ENCODE measurements at regions not wholly inside any gene's neighbourhood (a gene's known extent, or its start where the extent isn't known, plus 50 kb on each side); places are given as distances from the start of the nearest gene placed in this dataset.
A peak's percentile ranks its signal among the peaks of the same experiment; 100 is the strongest.

- Mint-ChIP-seq H3K27ac (no peak overlapping the region), H3K27me3 (ENCODE audit: low read depth in 3 of 3) (no peaks in the 10 kb centered on the region), H3K9me3 (no peaks in the 10 kb centered on the region), H3K36me3 (peaks cover 0 to 10% (median 0%) of the 10 kb centered on the region in 3 donors), H3K4me3 (no peak overlapping the region), H3K4me1 (no peaks in the 10 kb centered on the region)
- DNase-seq = no peak
Measured at GRCh38 chr6:26149240-26149639, 62.0 kb downstream of the HFE start.

- DNase-seq = no peak
- Mint-ChIP-seq H3K4me3 (no peak overlapping the region), H3K36me3 (peaks cover 0 to 5% (median 0%) of the 10 kb centered on the region in 3 donors), H3K9me3 (no peaks in the 10 kb centered on the region), H3K27me3 (ENCODE audit: low read depth in 3 of 3) (peaks cover 17 to 22% (median 17%) of the 10 kb centered on the region in 3 donors), H3K27ac (no peak overlapping the region), H3K4me1 (peaks cover 21 to 23% of the 10 kb centered on the region in 2 donors)
Measured at GRCh38 chr6:26152226-26153101, 65.2 kb downstream of the HFE start.

DNA sequence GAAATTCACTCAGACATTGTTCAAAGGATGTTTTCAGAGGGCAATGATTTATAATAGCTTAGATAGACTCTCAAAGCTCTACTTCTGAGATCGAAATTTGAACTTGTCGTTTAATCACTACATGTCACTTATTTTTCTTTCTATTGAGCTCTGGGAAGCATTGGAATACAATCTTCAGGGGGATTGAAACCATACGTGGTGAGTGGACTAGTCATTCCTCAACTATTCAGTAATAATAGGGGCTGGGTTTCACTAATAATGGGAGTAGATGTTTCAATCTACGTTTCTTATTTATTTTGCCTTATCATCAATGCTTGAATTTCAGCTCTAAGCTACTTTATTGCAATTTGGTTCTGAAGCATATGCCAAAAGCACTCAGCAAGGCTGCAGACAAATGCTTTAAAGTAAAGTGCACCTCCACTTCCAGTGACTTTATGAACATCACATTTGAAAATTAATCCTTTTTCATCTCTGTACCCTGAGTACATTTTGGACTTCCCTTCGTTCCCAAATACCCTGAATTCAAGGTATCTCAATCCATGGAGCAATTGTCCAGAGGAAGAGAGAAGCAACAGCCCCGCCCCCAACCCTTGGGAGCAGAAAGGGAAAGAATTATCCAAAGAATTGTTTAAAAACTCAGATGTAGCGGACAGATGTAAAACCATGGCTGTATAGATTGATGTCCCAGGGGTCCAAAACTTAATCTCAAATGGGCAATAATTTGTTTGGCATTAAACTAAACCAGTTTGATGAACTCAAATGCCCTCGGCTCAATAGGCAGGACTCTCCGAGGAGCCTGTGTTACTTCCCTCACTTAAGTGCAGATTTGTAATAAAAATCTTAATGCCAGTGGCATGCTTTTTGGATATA lies 68.1 kb downstream of the HFE start:
- Mint-ChIP-seq H3K9me3 (no peaks in the 10 kb centered on the region), H3K27ac (peak overlapping the region; percentile 92 to 100 (median 96)), H3K27me3 (ENCODE audit: low read depth in 3 of 3) (peaks cover 28 to 41% (median 31%) of the 10 kb centered on the region in 3 donors), H3K36me3 (no peaks in the 10 kb centered on the region), H3K4me3 (peak overlapping the region; percentile 94 to 100 (median 97)), H3K4me1 (peaks cover 35 to 43% of the 10 kb centered on the region in 2 donors)
- no peak for DNase-seq

GRCh38 chr6:26156105-26156849 lies 69.0 kb downstream of the HFE start:
- peaks cover 38 to 50% of the 10 kb centered on the region in 2 donors for H3K4me1 Mint-ChIP-seq
- H3K9me3 Mint-ChIP-seq = no peaks in the 10 kb centered on the region
- H3K4me3 Mint-ChIP-seq = peak overlapping the region; percentile 94 to 100 (median 97)
- peaks cover 28 to 41% (median 31%) of the 10 kb centered on the region in 3 donors for H3K27me3 Mint-ChIP-seq (ENCODE audit: low read depth in 3 of 3)
- no peaks in the 10 kb centered on the region for H3K36me3 Mint-ChIP-seq
- DNase-seq = peak; percentile 86 to 91 (median 89)
- H3K27ac Mint-ChIP-seq = peak overlapping the region; percentile 92 to 100 (median 96)

- Mint-ChIP-seq H3K9me3 (no peaks in the 10 kb centered on the region), H3K27me3 (ENCODE audit: low read depth in 3 of 3) (peaks cover 28 to 41% (median 31%) of the 10 kb centered on the region in 3 donors), H3K4me1 (peaks cover 40 to 53% of the 10 kb centered on the region in 2 donors), H3K4me3 (peak overlapping the region; percentile 94 to 100 (median 97)), H3K27ac (peak overlapping the region; percentile 92 to 100 (median 96)), H3K36me3 (no peaks in the 10 kb centered on the region)
- DNase-seq = peak in 2 of 3 donors; percentile 65
Measured at GRCh38 chr6:26156850-26157250, 69.6 kb downstream of the HFE start.

DNA sequence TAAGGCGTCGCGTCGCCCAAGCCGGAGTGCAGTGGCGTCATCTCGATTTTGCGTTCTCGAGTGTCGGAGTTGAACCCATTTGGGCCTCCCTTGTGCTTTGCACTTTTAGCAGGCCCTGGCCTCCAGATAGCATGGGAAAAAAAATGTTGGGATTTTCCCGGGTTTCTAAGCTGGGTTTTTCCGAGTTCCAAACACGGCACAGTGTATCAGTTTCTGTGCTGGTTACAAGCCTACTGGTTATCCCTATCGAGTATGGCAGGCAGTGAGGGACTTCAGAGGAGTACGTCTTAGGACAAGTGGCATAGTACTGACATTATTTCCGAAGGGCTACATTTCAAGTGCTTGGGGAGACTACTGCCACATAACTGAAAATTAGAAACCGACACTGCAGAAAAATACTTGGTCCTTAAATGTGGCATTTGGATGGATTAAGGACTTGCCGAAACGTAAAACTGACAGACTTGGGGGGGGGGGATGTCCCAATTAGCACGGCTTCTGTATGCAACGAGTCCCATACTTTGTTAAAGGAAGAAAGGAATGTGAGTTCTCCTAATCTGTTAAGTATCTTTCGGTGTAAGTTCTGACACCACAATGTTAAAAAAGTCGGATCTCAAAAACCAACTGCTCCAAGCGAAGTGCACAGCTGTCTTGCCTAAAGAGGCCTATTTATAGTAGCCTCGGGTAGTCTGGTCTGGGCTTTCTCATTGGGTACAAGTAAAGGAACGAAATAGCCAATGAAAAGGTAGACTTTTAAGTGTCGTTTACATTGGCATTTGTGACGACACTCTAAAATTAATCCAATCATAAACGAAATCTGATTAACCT lies 70.2 kb downstream of the HFE start:
- no peaks in the 10 kb centered on the region for H3K36me3 Mint-ChIP-seq
- H3K27ac Mint-ChIP-seq = peak overlapping the region; percentile 92 to 100 (median 96)
- peaks cover 40 to 53% of the 10 kb centered on the region in 2 donors for H3K4me1 Mint-ChIP-seq
- H3K27me3 Mint-ChIP-seq (ENCODE audit: low read depth in 3 of 3) = peaks cover 28 to 41% (median 31%) of the 10 kb centered on the region in 3 donors
- no peaks in the 10 kb centered on the region for H3K9me3 Mint-ChIP-seq
- H3K4me3 Mint-ChIP-seq = peak overlapping the region; percentile 94 to 100 (median 97)
- peak in 2 of 3 donors; percentile 89 to 93 for DNase-seq

DNA sequence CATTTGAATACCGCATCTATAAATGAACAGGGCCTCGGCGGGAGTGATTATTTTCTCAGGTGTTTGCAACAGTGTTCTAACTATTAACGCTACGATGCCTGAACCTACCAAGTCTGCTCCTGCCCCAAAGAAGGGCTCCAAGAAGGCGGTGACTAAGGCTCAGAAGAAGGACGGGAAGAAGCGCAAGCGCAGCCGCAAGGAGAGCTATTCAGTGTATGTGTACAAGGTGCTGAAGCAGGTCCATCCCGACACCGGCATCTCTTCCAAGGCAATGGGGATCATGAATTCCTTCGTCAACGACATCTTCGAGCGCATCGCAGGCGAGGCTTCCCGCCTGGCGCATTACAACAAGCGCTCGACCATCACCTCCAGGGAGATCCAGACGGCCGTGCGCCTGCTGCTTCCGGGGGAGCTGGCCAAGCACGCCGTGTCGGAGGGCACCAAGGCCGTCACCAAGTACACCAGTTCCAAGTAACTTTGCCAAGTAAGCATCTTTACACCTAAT lies 70.9 kb downstream of the HFE start:
- no peaks in the 10 kb centered on the region for H3K9me3 Mint-ChIP-seq
- peak in 1 of 3 donors; percentile 94 for DNase-seq
- peak overlapping the region; percentile 94 to 100 (median 97) for H3K4me3 Mint-ChIP-seq
- peaks cover 28 to 41% (median 31%) of the 10 kb centered on the region in 3 donors for H3K27me3 Mint-ChIP-seq (ENCODE audit: low read depth in 3 of 3)
- H3K4me1 Mint-ChIP-seq = peaks cover 40 to 53% of the 10 kb centered on the region in 2 donors
- H3K36me3 Mint-ChIP-seq = no peaks in the 10 kb centered on the region
- peak overlapping the region; percentile 92 to 100 (median 96) for H3K27ac Mint-ChIP-seq

DNA sequence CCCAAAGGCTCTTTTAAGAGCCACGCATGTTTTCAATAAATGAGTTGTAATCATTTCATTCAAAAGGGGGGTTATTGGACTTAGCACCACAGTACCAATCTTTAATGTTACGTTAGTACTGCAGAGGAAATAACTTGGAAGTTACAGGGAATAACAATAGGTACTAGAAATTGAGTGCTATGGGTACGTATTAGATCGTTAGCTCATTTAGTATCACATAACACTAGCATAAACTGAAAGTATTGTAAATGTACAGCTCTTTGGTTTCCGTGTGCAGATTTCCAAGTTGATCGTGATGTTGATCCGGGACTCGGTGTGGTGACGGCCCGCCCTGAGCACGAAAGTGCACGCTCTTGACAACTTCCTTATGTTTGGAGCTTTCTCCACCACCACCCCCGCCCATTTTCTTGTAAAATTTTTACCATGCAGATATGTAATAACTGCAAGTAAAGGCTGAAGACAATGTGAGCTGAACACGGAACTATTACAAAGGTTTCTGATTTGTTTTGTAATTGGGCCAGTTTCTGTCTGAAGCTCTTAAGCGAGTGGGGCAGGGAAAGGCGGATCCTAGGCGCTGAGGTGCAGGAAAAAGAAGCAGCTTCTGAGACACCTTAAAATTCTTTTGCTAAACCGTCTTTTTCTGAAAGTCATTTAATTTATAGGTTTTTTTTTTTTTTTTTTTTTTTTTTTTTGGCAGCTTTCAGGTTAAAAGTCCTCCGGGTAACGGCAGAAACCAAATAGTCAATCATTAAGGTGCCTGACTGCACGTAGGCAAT lies 71.5 kb downstream of the HFE start:
- H3K9me3 Mint-ChIP-seq = no peaks in the 10 kb centered on the region
- H3K27me3 Mint-ChIP-seq (ENCODE audit: low read depth in 3 of 3) = peaks cover 28 to 41% (median 31%) of the 10 kb centered on the region in 3 donors
- no peaks in the 10 kb centered on the region for H3K36me3 Mint-ChIP-seq
- DNase-seq = peak; percentile 74 to 81 (median 75)
- H3K27ac Mint-ChIP-seq = peak overlapping the region; percentile 92 to 100 (median 96)
- H3K4me3 Mint-ChIP-seq = peak overlapping the region; percentile 94 to 100 (median 97)
- H3K4me1 Mint-ChIP-seq = peaks cover 42 to 53% of the 10 kb centered on the region in 2 donors

DNA sequence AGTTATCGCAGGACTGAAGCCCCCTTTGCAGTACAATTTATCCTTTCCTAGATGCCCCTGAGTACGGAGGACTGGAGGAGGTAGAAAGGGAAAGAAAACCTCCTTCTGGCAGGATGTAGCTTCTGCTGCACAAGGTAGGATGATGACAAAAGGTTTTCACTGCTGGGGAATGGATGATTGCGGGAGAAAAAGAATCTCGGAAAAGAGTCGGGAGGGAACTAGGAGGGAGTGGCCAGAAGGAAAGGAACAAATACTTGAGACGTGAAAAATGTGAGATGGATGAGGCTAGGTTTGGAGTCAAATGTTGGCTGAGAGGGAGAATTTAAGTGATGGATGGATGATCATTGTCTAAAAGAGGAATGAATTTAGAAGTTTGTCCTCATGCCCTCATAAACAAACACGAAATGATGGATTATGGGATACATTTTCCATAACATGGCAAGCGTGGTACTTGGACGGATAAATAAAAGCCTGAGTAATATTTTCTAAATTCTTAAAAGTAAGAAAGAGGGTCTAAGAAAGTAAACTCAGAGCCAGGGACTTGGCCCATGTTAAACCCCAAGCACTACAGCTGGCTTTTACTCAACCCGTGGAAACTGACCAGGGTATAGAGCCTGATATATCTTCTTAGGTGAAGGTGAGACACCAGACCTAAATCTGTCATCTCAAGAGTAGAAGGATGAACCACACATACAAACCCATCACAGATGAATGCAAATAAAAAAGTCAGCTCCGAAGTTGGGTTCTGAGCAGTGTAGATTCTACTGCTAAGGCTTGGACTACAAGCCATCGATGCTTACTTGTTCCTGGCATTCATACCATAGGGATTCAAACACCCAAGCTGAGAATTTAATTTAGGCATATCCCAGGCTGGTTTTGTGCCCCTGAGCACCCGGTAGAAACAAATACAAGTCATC lies 72.4 kb downstream of the HFE start:
- Mint-ChIP-seq H3K27me3 (ENCODE audit: low read depth in 3 of 3) (peaks cover 28 to 40% (median 31%) of the 10 kb centered on the region in 3 donors), H3K4me1 (peaks cover 45 to 53% of the 10 kb centered on the region in 2 donors), H3K36me3 (no peaks in the 10 kb centered on the region), H3K9me3 (no peaks in the 10 kb centered on the region), H3K4me3 (peak overlapping the region; percentile 94 to 100 (median 97)), H3K27ac (peak overlapping the region; percentile 92 to 100 (median 96))
- peak in 2 of 3 donors; percentile 32 to 38 for DNase-seq

DNA sequence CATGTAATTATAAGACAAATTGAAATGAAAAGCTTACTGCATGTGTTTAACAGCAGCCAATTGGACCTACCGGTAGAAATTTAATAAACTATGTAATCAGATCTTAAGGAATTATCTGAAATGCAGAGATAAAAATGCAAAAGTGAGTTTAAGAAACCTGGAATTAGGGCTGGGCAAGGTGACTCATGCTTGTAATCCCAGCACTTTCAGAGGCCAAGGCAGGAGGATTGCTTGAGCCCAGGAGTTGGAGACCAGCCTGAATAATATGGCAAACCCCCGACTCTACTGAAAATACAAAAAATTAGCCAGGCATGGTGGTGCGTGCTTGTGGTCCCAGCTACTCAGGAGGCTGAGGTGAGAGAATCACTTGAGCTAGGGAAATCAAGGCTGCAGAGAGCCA lies 74.1 kb downstream of the HFE start:
- no peaks in the 10 kb centered on the region for H3K9me3 Mint-ChIP-seq
- peaks cover 33 to 43% of the 10 kb centered on the region in 2 donors for H3K4me1 Mint-ChIP-seq
- no peak for DNase-seq
- H3K27ac Mint-ChIP-seq = peak overlapping the region in 4 of 6 donors; percentile 55 to 78 (median 70)
- peaks cover 20 to 31% (median 25%) of the 10 kb centered on the region in 3 donors for H3K27me3 Mint-ChIP-seq (ENCODE audit: low read depth in 3 of 3)
- H3K4me3 Mint-ChIP-seq = no peak overlapping the region
- H3K36me3 Mint-ChIP-seq = peaks cover 0 to 7% (median 0%) of the 10 kb centered on the region in 3 donors

DNA sequence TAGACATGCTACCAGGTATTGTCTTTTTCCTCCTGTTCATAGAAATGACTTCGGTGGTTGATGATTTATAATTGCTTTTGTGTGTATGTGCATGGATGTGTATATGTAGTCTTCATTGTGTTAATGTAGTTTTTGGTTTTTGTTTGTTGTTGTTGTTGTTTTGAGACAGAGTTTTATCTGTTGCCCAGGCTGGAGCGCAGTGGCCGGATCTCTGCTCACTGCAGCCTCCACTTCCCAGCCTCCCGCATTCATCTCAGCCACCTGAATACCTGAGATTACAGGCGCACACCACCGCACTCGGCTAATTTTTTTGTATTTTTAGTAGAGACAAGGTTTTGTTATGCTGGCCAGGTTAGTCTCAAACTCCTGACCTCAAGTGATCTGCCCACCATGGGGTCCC lies 75.2 kb downstream of the HFE start:
- peaks cover 0 to 7% (median 0%) of the 10 kb centered on the region in 3 donors for H3K36me3 Mint-ChIP-seq
- H3K4me1 Mint-ChIP-seq = peaks cover 28 to 41% of the 10 kb centered on the region in 2 donors
- DNase-seq = no peak
- no peak overlapping the region for H3K4me3 Mint-ChIP-seq
- no peak overlapping the region for H3K27ac Mint-ChIP-seq
- H3K27me3 Mint-ChIP-seq (ENCODE audit: low read depth in 3 of 3) = peaks cover 12 to 22% (median 18%) of the 10 kb centered on the region in 3 donors
- no peaks in the 10 kb centered on the region for H3K9me3 Mint-ChIP-seq

Measured in immature natural killer cell (primary cell).